A549 (cell line): ENCODE measurements at regions not wholly inside any gene's neighbourhood (a gene's known extent, or its start where the extent isn't known, plus 50 kb on each side); places are given as distances from the start of the nearest gene placed in this dataset.

Source experiments
- ATAC-seq, 2 experiments: fragments of 200-7000 bp in 1 of 2; fragments of >200 bp in 1 of 2; cut with Nextera tagmentation in 1 of 2; cut with Tn5 transposase in 1 of 2; 3 replicates each; pipeline versions ENCODE4 v1.8.0 to v1.9.1; 2018 to 2020; ENCODE audit warnings: mild to moderate bottlenecking in 1 of 2, moderate library complexity in 1 of 2
- CTCF ChIA-PET: fragments of 300-600 bp; sonication (Branson Sonifier 250); formaldehyde crosslinking; extraction: SDS; loops from one replicate; lab custom pipeline; 2021; ENCODE audit warnings: antibody characterized with exemption, inconsistent platforms; lab: Yijun Ruan, JAX
- POLR2A ChIA-PET: fragments of 350-600 bp; formaldehyde crosslinking; extraction: SDS; loops from one replicate; lab custom pipeline; 2021; ENCODE audit warnings: antibody characterized with exemption, inconsistent platforms; lab: Yijun Ruan, JAX
- DNase-seq, 2 experiments: peaks; one replicate each; pipeline versions ENCODE4 v3.0.0 to v3.0.0-alpha.2; 2011 to 2016; ENCODE audit warnings: low read depth in 1 of 2, low spot score in 1 of 2
- FAIRE-seq: peaks from 2 replicates; lab custom pipeline; 2011; peaks lifted over from hg19 to GRCh38; lab: Jason Lieb, UNC
- H3K27ac ChIP-seq, 2 experiments: fragments of >200 bp; sonication (Bioruptor Twin); formaldehyde crosslinking; 3 replicates each; pipeline ENCODE4 v1.5.1; 2016 to 2017
- H3K4me1 ChIP-seq: fragments of >200 bp; sonication (Bioruptor Twin); formaldehyde crosslinking; 3 replicates; pipeline ENCODE4 v1.6.1; 2016
- H3K4me2 ChIP-seq: fragments of >200 bp; sonication (Bioruptor Twin); formaldehyde crosslinking; 3 replicates; pipeline ENCODE4 v1.6.1; 2016
- H3K4me3 ChIP-seq: fragments of >200 bp; sonication (Bioruptor Twin); formaldehyde crosslinking; 3 replicates; pipeline ENCODE4 v1.5.1; 2016
- H3K9me3 ChIP-seq: fragments of >200 bp; sonication (Bioruptor Twin); formaldehyde crosslinking; 3 replicates; pipeline ENCODE4 v1.6.1; 2016
- ATOH8 ChIP-seq: fragments of 250-450 bp; sonication (Bioruptor Pico); IDR thresholded peaks from 2 replicates; pipeline ENCODE4 v1.5.0; 2020; ENCODE audit warnings: low read depth, mild to moderate bottlenecking, moderate library complexity
- BHLHE40 ChIP-seq: IDR thresholded peaks from 2 replicates; pipeline ENCODE4 v1.6.1; 2012; ENCODE audit warnings: low read depth, low read length, inconsistent platforms
- CBX2 ChIP-seq: fragments of 200-600 bp; sonication (generic); IDR thresholded peaks from 2 replicates; pipeline ENCODE4 v1.6.1; 2016; ENCODE audit warnings: low read depth, mild to moderate bottlenecking, borderline replicate concordance
- CBX8 ChIP-seq: fragments of 200-600 bp; sonication (generic); IDR thresholded peaks from 2 replicates; pipeline ENCODE4 v1.6.1; 2016
- CEBPB ChIP-seq, 2 experiments: fragments of >200 bp in 1 of 2; sonication (Bioruptor Twin) in 1 of 2; formaldehyde crosslinking in 1 of 2; IDR thresholded peaks; 2 replicates each; pipeline ENCODE4 v1.6.1; 2012 to 2016
- CHD2 ChIP-seq: fragments of 150-350 bp; IDR thresholded peaks from 2 replicates; pipeline ENCODE4 v1.6.1; 2014; ENCODE audit warnings: low read length; ENCODE audit not compliant: partially characterized antibody
- CHD4 ChIP-seq: fragments of 200-600 bp; sonication (generic); IDR thresholded peaks from 2 replicates; pipeline ENCODE4 v1.6.1; 2016; ENCODE audit warnings: antibody characterized with exemption, mild to moderate bottlenecking, borderline replicate concordance
- EP300 ChIP-seq, 2 experiments: fragments of >200 bp; sonication (Bioruptor Twin); formaldehyde crosslinking; IDR thresholded peaks; 2 replicates in 1 of 2; 3 replicates in 1 of 2; pipeline ENCODE4 v1.6.1; 2016 to 2017
- FOSB ChIP-seq: fragments of 250-450 bp; sonication (Bioruptor Pico); IDR thresholded peaks from 2 replicates; pipeline ENCODE4 v1.5.0; 2020; ENCODE audit warnings: mild to moderate bottlenecking, moderate library complexity
- GATA3 ChIP-seq: IDR thresholded peaks from 2 replicates; pipeline ENCODE4 v1.6.1; 2012; ENCODE audit warnings: borderline replicate concordance
- HOXA7 ChIP-seq: fragments of 250-450 bp; sonication (Bioruptor Pico); IDR thresholded peaks from 2 replicates; pipeline ENCODE4 v1.5.0; 2020; ENCODE audit warnings: mild to moderate bottlenecking, moderate library complexity
- HOXB13 ChIP-seq: fragments of 250-450 bp; sonication (Bioruptor Pico); IDR thresholded peaks from 2 replicates; pipeline ENCODE4 v1.5.0; 2020; ENCODE audit warnings: low read depth, mild to moderate bottlenecking, moderate library complexity
- JUN ChIP-seq, 2 experiments: fragments of >200 bp; sonication (Bioruptor Twin); formaldehyde crosslinking; IDR thresholded peaks; 2 replicates in 1 of 2; 3 replicates in 1 of 2; pipeline ENCODE4 v1.6.1; 2016 to 2017
- MYC ChIP-seq: IDR thresholded peaks from 2 replicates; pipeline ENCODE4 v1.6.1; 2012; ENCODE audit warnings: mild to moderate bottlenecking, inconsistent platforms, low read length, improper control_type of control experiment, borderline replicate concordance
- NFE2L2 ChIP-seq: fragments of 150-350 bp; conservative IDR thresholded peaks from 2 replicates; pipeline ENCODE4 v1.6.1; 2014; ENCODE audit warnings: low read length
- NPAS2 ChIP-seq: fragments of 250-450 bp; sonication (Bioruptor Pico); IDR thresholded peaks from 2 replicates; pipeline ENCODE4 v1.8.0; 2022; ENCODE audit warnings: mild to moderate bottlenecking, moderate library complexity, borderline replicate concordance
- POLR2A ChIP-seq: IDR thresholded peaks from 2 replicates; pipeline ENCODE4 v1.6.1; 2012; ENCODE audit warnings: mild to moderate bottlenecking, low read length
- POLR2AphosphoS2 ChIP-seq: conservative IDR thresholded peaks from 2 replicates; pipeline ENCODE4 v1.6.1; 2012; ENCODE audit warnings: low read length, improper control_type of control experiment, inconsistent platforms
- RAD21 ChIP-seq, 2 experiments: fragments of >200 bp in 1 of 2; sonication (Bioruptor Twin) in 1 of 2; formaldehyde crosslinking in 1 of 2; IDR thresholded peaks in 1 of 2; conservative IDR thresholded peaks in 1 of 2; 2 replicates in 1 of 2; 3 replicates in 1 of 2; pipeline ENCODE4 v1.6.1; 2012 to 2018; ENCODE audit warnings: inconsistent platforms in 1 of 2
- RCOR1 ChIP-seq: fragments of 150-350 bp; IDR thresholded peaks from 2 replicates; pipeline ENCODE4 v1.6.1; 2014; ENCODE audit warnings: antibody characterized with exemption, low read length, low read depth
- SMC3 ChIP-seq: fragments of >200 bp; sonication (Bioruptor Twin); formaldehyde crosslinking; IDR thresholded peaks from 3 replicates; pipeline ENCODE4 v1.6.1; 2018; ENCODE audit warnings: inconsistent platforms
- TFCP2L1 ChIP-seq: fragments of 250-450 bp; sonication (Bioruptor Pico); IDR thresholded peaks from 2 replicates; pipeline ENCODE4 v1.5.0; 2021; ENCODE audit warnings: mild to moderate bottlenecking
- TP53 ChIP-seq: fragments of 250-450 bp; sonication (Bioruptor Pico); IDR thresholded peaks from 2 replicates; pipeline ENCODE4 v1.5.0; 2021; ENCODE audit warnings: mild to moderate bottlenecking, moderate library complexity
- ZC3H11A ChIP-seq: fragments of 450-650 bp; IDR thresholded peaks from 2 replicates; pipeline ENCODE4 v1.6.1; 2014; ENCODE audit warnings: antibody characterized with exemption, mild to moderate bottlenecking
- ZFP36 ChIP-seq: fragments of 450-650 bp; IDR thresholded peaks from 2 replicates; pipeline ENCODE4 v1.6.1; 2014; ENCODE audit warnings: borderline replicate concordance; ENCODE audit not compliant: partially characterized antibody
- WGBS: methylation state at CpG from one replicate; pipeline ENCODE4 v1.1.6; 2017; ENCODE audit errors: missing lambda C conversion rate; 5-methylcytosine and 5-hydroxymethylcytosine counted together
- TF ChIP-seq, protein P1 (sequence below): IDR thresholded peaks from 2 replicates; pipeline ENCODE4 v1.6.1; 2012
- TF ChIP-seq, protein P2 (sequence below): fragments of >200 bp; sonication (Bioruptor Twin); formaldehyde crosslinking; IDR thresholded peaks from 2 replicates; pipeline ENCODE4 v1.6.1; 2016
- TF ChIP-seq, protein P3 (sequence below): IDR thresholded peaks from 2 replicates; pipeline ENCODE4 v1.6.1; 2012

DNA sequence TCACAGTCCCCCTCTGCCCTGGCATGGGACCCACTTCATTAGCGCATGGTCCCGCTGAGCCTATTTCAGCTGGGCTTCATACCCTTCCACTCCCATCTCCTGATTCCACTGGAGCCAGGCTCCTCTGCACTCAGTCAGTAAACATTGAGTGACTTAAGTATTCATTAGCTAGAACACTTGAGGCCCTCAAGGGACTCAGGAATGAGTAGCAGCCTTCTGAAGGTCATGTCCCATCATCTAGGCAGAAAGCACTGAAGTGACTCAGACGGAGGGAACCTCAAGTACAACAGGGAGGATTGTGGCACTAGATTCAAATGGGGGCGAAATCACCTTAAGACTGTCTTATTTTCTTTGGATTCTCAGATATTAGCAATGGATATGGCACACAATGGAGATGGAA is 186.6 kb upstream of the INHBA start:
- FAIRE-seq (no peak), ATAC-seq (no peak), DNase-seq (no peak)
- no peaks in the 10 kb centered on the region for H3K4me1 ChIP-seq
- CTCF ChIA-PET = no interaction called here
- no peak overlapping the region for H3K4me3 ChIP-seq
- 63% methylated on average over 4 of the region's 4 CpGs for WGBS
- H3K9me3 ChIP-seq = no peaks in the 10 kb centered on the region
- no peak overlapping the region for H3K4me2 ChIP-seq
- POLR2A ChIA-PET = no interaction called here
- H3K27ac ChIP-seq = no peak overlapping the region
- TF ChIP-seq CBX2 (no peak), POLR2AphosphoS2 (no peak), HOXB13 (CRISPR knock-in tag) (no peak), ZC3H11A (no peak), HOXA7 (no peak), SMC3 (no peak), JUN (IDR thresholded peaks at IDR 0.05) (no peak), POLR2A (no peak), CHD2 (no peak)

GRCh38 chr7:41889040-41889439 is 186.2 kb upstream of the INHBA start:
- H3K27ac ChIP-seq = no peak overlapping the region
- H3K4me3 ChIP-seq = no peak overlapping the region
- FAIRE-seq (no peak), DNase-seq (no peak), ATAC-seq (no peak)
- TF ChIP-seq NPAS2 (no peak), EP300 (IDR thresholded peaks at IDR 0.05) (no peak), CHD2 (no peak), GATA3 (no peak), FOSB (CRISPR knock-in tag) (no peak), ZFP36 (no peak), POLR2A (no peak), CHD4 (no peak), NFE2L2 (no peak), RCOR1 (no peak), CBX8 (no peak), RAD21 (conservative IDR thresholded peaks at IDR 0.05 in 1 of 2, IDR thresholded peaks at IDR 0.05 in 1 of 2) (no peak), CEBPB (IDR thresholded peaks at IDR 0.05) (no peak), ATOH8 (CRISPR knock-in tag) (no peak), TP53 (CRISPR knock-in tag) (no peak)
- TF ChIP-seq, protein P1, sequence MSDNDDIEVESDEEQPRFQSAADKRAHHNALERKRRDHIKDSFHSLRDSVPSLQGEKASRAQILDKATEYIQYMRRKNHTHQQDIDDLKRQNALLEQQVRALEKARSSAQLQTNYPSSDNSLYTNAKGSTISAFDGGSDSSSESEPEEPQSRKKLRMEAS = no peak
- TF ChIP-seq, protein P2, sequence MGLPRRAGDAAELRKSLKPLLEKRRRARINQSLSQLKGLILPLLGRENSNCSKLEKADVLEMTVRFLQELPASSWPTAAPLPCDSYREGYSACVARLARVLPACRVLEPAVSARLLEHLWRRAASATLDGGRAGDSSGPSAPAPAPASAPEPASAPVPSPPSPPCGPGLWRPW = no peak
- WGBS = 38% methylated on average over 5 of the region's 5 CpGs
- CTCF ChIA-PET = interaction anchor here (0.7 kb wide), 1 partner anchor 10 kb away, joined by 3 read pairs; no protein-coding TSS in a partner anchor
- H3K4me2 ChIP-seq = no peak overlapping the region
- H3K4me1 ChIP-seq = no peaks in the 10 kb centered on the region
- H3K9me3 ChIP-seq = no peaks in the 10 kb centered on the region
- POLR2A ChIA-PET = no interaction called here

DNA sequence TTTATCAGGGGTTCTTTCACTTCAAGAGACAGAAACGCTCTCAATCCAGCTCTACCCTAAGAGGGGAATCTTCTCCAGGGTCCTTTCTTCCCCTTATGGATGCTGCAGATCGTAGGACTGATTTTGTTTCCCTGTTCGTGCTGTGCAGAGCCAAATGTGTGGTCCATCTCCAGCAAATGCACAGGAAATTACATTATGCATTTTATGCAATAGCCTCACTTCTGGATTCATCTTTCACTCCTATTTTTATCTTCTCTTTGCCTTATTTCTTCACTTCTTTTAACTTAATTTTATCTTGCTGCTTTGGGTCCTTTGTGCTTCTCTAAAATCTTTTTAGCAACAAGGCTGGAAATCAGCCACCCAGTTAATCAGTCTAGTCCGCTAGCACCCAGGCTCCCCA is 184.5 kb upstream of the INHBA start:
- ChIA-PET POLR2A (no interaction called here), CTCF (interaction anchor here (1.1 kb wide), 1 partner anchor 11 kb away, joined by 4 read pairs; no protein-coding TSS in a partner anchor)
- no peak for FAIRE-seq
- Histone ChIP-seq H3K9me3 (no peaks in the 10 kb centered on the region), H3K4me3 (no peak overlapping the region), H3K27ac (peak overlapping the region in 1 of 2 experiments; percentile 57; a peak in 2 of 6 replicates), H3K4me1 (no peaks in the 10 kb centered on the region), H3K4me2 (no peak overlapping the region)
- DNase-seq = no peak
- ATAC-seq = no peak
- no peak for TF ChIP-seq MYC
- TF ChIP-seq HOXA7 = no peak
- TF ChIP-seq HOXB13 (CRISPR knock-in tag) = no peak
- TF ChIP-seq, protein P3, sequence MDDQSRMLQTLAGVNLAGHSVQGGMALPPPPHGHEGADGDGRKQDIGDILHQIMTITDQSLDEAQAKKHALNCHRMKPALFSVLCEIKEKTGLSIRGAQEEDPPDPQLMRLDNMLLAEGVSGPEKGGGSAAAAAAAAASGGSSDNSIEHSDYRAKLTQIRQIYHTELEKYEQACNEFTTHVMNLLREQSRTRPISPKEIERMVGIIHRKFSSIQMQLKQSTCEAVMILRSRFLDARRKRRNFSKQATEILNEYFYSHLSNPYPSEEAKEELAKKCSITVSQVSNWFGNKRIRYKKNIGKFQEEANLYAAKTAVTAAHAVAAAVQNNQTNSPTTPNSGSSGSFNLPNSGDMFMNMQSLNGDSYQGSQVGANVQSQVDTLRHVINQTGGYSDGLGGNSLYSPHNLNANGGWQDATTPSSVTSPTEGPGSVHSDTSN = no peak
- no peak for TF ChIP-seq ZC3H11A
- no peak for TF ChIP-seq TFCP2L1
- TF ChIP-seq CBX8 = no peak
- TF ChIP-seq, protein P1 = no peak
- TF ChIP-seq BHLHE40 = no peak
- TF ChIP-seq POLR2A = no peak
- 23% methylated on average over 4 of the region's 4 CpGs for WGBS
